K562 (cell line): ENCODE measurements at regions not wholly inside any gene's neighbourhood (a gene's known extent, or its start where the extent isn't known, plus 50 kb on each side); places are given as distances from the start of the nearest gene placed in this dataset.
A peak's percentile ranks its signal among the peaks of the same experiment; 100 is the strongest.

ENCODE experiments used
- TRIM28 ChIP-seq: fragments of 450-650 bp; IDR thresholded peaks from 2 replicates; pipeline ENCODE4 v1.6.1; 2017
- TF ChIP-seq, protein P1 (sequence below): fragments of 450-650 bp; IDR thresholded peaks from 2 replicates; pipeline ENCODE4 v1.6.1; 2017; ENCODE audit warnings: antibody characterized with exemption, mild to moderate bottlenecking
- TF ChIP-seq, protein P2 (sequence below), 2 experiments: IDR thresholded peaks; 2 replicates each; pipeline ENCODE4 v1.6.1; 2011; ENCODE audit warnings: borderline replicate concordance in 1 of 2, control low read depth in 1 of 2, low read depth in 1 of 2, low read length in 1 of 2, mild to moderate bottlenecking in 1 of 2, mixed read lengths in 1 of 2, moderate library complexity in 1 of 2; ENCODE audit not compliant: insufficient read depth in 1 of 2, insufficient read length in 1 of 2, poor library complexity in 1 of 2, severe bottlenecking in 1 of 2; ENCODE audit errors: extremely low read depth in 1 of 2

- TF ChIP-seq, protein P1, sequence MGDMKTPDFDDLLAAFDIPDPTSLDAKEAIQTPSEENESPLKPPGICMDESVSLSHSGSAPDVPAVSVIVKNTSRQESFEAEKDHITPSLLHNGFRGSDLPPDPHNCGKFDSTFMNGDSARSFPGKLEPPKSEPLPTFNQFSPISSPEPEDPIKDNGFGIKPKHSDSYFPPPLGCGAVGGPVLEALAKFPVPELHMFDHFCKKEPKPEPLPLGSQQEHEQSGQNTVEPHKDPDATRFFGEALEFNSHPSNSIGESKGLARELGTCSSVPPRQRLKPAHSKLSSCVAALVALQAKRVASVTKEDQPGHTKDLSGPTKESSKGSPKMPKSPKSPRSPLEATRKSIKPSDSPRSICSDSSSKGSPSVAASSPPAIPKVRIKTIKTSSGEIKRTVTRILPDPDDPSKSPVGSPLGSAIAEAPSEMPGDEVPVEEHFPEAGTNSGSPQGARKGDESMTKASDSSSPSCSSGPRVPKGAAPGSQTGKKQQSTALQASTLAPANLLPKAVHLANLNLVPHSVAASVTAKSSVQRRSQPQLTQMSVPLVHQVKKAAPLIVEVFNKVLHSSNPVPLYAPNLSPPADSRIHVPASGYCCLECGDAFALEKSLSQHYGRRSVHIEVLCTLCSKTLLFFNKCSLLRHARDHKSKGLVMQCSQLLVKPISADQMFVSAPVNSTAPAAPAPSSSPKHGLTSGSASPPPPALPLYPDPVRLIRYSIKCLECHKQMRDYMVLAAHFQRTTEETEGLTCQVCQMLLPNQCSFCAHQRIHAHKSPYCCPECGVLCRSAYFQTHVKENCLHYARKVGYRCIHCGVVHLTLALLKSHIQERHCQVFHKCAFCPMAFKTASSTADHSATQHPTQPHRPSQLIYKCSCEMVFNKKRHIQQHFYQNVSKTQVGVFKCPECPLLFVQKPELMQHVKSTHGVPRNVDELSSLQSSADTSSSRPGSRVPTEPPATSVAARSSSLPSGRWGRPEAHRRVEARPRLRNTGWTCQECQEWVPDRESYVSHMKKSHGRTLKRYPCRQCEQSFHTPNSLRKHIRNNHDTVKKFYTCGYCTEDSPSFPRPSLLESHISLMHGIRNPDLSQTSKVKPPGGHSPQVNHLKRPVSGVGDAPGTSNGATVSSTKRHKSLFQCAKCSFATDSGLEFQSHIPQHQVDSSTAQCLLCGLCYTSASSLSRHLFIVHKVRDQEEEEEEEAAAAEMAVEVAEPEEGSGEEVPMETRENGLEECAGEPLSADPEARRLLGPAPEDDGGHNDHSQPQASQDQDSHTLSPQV, result 0 out of 2 replicates have a peak, but pooled peaks have one; percentile 44
- TF ChIP-seq TRIM28, result 0 out of 2 replicates have a peak, but pooled peaks have one; percentile 30
- TF ChIP-seq, protein P2, sequence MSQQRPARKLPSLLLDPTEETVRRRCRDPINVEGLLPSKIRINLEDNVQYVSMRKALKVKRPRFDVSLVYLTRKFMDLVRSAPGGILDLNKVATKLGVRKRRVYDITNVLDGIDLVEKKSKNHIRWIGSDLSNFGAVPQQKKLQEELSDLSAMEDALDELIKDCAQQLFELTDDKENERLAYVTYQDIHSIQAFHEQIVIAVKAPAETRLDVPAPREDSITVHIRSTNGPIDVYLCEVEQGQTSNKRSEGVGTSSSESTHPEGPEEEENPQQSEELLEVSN (IDR thresholded peaks at IDR 0.05; ENCODE audit: borderline replicate concordance in 1 of 2, extremely low read depth in 1 of 2, insufficient read depth in 1 of 2, insufficient read length in 1 of 2, low read depth in 1 of 2, low read length in 1 of 2, poor library complexity in 1 of 2, severe bottlenecking in 1 of 2), result peak in 1 of 2 experiments; percentile 43
Observed at GRCh38 chr7:66492405-66492804, 136.3 kb upstream of the KCTD7 start (continued).
